ENCODE measurements at regions not wholly inside any gene's neighbourhood (a gene's known extent, or its start where the extent isn't known, plus 50 kb on each side); places are given as distances from the start of the nearest gene placed in this dataset.
"Not testable (repeated sequence)": the region's sequence is repeated elsewhere in the genome, so short reads cannot be mapped to it uniquely, and the experiment has no call there.

- peaks cover 57% of the 10 kb centered on the region for H3K36me3 Mint-ChIP-seq
- H3K4me3 Mint-ChIP-seq, result peak overlapping the region; percentile 88
- not testable (repeated sequence) for H3K4me1 Mint-ChIP-seq, H3K9me3 Mint-ChIP-seq
- peak overlapping the region; percentile 97 for H3K27ac Mint-ChIP-seq
- peak in 1 of 2 donors; percentile 81 for DNase-seq (ENCODE audit: low spot score in 2 of 2)
- ATAC-seq, result peak; percentile 89
Observed at GRCh38 chr16:29612381-29613306, 50.4 kb upstream of the SPN start.
